ENCODE measurements at regions not wholly inside any gene's neighbourhood (a gene's known extent, or its start where the extent isn't known, plus 50 kb on each side); places are given as distances from the start of the nearest gene placed in this dataset.

DNA sequence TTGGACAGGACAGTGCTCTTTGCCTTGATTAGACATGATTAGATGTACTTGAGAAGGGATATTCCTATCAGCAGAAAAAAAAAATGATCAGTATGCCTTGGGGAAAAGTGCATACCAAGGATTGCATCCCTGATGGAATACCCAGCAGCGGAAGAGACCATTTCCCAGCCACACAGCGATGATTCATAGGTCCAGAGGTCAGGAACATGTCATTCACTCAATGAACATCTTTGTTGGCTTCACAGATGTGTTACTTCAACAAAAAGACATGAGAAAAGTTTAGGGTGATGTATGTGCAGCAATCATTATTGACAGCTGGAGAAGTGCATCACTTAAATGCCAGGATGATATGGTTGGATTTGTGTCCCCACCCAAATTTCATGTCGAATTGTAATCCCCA, 293.5 kb downstream of the ZNF674 start:
- Histone ChIP-seq H3K36me3 (no peaks in the 10 kb centered on the region), H3K4me1 (no peaks in the 10 kb centered on the region), H3K4me3 (no peak overlapping the region), H3K27ac (no peak overlapping the region), H3K27me3 (no peaks in the 10 kb centered on the region), H3K9me3 (no peaks in the 10 kb centered on the region)
- DNase-seq (ENCODE audit: extremely low spot score in 2 of 2), result no peak
- TF ChIP-seq POLR2AphosphoS5 (IDR thresholded peaks at IDR 0.05; ENCODE audit: insufficient read depth in 1 of 2, low read depth in 1 of 2), result no peak
- TF ChIP-seq, protein P1, sequence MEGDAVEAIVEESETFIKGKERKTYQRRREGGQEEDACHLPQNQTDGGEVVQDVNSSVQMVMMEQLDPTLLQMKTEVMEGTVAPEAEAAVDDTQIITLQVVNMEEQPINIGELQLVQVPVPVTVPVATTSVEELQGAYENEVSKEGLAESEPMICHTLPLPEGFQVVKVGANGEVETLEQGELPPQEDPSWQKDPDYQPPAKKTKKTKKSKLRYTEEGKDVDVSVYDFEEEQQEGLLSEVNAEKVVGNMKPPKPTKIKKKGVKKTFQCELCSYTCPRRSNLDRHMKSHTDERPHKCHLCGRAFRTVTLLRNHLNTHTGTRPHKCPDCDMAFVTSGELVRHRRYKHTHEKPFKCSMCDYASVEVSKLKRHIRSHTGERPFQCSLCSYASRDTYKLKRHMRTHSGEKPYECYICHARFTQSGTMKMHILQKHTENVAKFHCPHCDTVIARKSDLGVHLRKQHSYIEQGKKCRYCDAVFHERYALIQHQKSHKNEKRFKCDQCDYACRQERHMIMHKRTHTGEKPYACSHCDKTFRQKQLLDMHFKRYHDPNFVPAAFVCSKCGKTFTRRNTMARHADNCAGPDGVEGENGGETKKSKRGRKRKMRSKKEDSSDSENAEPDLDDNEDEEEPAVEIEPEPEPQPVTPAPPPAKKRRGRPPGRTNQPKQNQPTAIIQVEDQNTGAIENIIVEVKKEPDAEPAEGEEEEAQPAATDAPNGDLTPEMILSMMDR (IDR thresholded peaks at IDR 0.05), result no peak
- no peak for TF ChIP-seq POLR2A (IDR thresholded peaks at IDR 0.05)
- intact Hi-C loops (cut with DNase I), result no loop called here

DNA sequence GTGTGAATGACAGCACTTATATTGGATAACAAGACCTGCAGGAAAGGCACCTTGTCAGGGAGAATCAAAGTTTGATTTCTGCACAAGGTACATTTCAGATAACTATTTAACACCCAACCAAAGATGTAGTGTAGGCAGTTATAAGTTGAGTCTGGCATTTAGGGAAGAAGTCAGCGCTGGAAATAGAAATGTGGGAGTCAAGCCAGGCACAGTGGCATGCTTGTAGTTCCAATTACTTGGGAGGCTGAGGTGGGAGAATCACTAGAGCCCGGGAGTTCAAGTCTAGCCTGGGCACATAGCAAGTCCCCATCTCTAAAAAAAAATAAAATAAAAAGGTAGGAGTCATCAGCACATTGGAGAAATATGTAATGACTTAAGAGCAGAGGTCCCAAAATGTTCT, 295.1 kb downstream of the ZNF674 start:
- Histone ChIP-seq H3K27me3 (no peaks in the 10 kb centered on the region), H3K4me1 (no peaks in the 10 kb centered on the region), H3K36me3 (no peaks in the 10 kb centered on the region), H3K27ac (no peak overlapping the region), H3K9me3 (no peaks in the 10 kb centered on the region), H3K4me3 (no peak overlapping the region)
- DNase-seq (ENCODE audit: extremely low spot score in 2 of 2), result no peak
- TF ChIP-seq POLR2AphosphoS5 (IDR thresholded peaks at IDR 0.05; ENCODE audit: insufficient read depth in 1 of 2, low read depth in 1 of 2) (no peak), POLR2A (IDR thresholded peaks at IDR 0.05) (no peak)
- TF ChIP-seq, protein P1 (IDR thresholded peaks at IDR 0.05), result no peak
- intact Hi-C loops (cut with DNase I), result no loop called here

DNA sequence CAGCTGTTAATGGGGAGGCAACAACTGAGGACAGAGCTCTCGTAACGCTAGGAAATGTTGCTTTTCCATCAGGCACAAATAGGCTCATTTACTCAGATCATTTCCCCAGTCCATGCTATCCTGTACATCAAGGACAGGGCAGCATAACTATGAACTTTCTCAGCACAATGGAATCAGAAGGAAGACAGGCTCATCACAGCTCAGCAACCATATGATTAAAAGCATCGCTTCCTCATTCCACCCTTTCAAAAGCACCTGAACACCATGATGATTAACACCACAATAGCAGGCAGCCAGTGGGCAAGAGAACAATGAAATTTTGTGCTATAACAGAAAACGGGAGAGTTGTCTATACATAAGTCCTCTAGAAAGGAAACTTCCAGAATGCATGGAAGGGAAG, 297.8 kb downstream of the ZNF674 start:
- TF ChIP-seq, protein P1 (IDR thresholded peaks at IDR 0.05), result no peak
- no peak for TF ChIP-seq POLR2AphosphoS5 (IDR thresholded peaks at IDR 0.05; ENCODE audit: insufficient read depth in 1 of 2, low read depth in 1 of 2)
- no peak for TF ChIP-seq POLR2A (IDR thresholded peaks at IDR 0.05)
- H3K27ac ChIP-seq, result no peak overlapping the region
- DNase-seq (ENCODE audit: extremely low spot score in 2 of 2), result no peak
- H3K9me3 ChIP-seq, result no peaks in the 10 kb centered on the region
- H3K4me3 ChIP-seq, result no peak overlapping the region
- H3K4me1 ChIP-seq, result no peaks in the 10 kb centered on the region
- no peaks in the 10 kb centered on the region for H3K27me3 ChIP-seq
- intact Hi-C loops (cut with DNase I), result no loop called here
- H3K36me3 ChIP-seq, result no peaks in the 10 kb centered on the region

DNA sequence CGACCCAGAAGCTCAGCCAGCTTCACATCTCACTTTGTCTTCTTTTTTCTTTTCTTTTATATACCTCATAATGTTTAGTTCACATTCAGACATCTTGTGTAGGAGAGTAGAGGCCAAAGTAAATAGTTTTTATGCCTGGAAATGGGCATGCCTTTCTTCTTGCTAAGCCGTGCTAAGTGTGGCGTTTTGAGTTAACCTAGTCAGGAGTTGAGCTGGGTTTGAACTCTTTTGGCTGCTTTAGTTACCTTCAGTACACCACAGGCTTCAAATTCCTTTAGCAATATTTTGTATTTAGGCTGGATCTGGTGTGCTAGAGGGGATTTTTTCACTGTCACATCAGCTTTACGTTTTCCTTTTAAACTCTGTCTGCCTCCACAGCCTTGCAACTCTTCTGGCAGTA, 300.8 kb downstream of the ZNF674 start:
- H3K4me1 ChIP-seq, result no peaks in the 10 kb centered on the region
- TF ChIP-seq, protein P1 (IDR thresholded peaks at IDR 0.05), result no peak
- TF ChIP-seq POLR2A (IDR thresholded peaks at IDR 0.05) (no peak), POLR2AphosphoS5 (IDR thresholded peaks at IDR 0.05; ENCODE audit: insufficient read depth in 1 of 2, low read depth in 1 of 2) (no peak)
- H3K36me3 ChIP-seq, result no peaks in the 10 kb centered on the region
- no peaks in the 10 kb centered on the region for H3K9me3 ChIP-seq
- intact Hi-C loops (cut with DNase I), result no loop called here
- H3K4me3 ChIP-seq, result no peak overlapping the region
- H3K27me3 ChIP-seq, result no peaks in the 10 kb centered on the region
- no peak for DNase-seq (ENCODE audit: extremely low spot score in 2 of 2)
- H3K27ac ChIP-seq, result no peak overlapping the region

DNA sequence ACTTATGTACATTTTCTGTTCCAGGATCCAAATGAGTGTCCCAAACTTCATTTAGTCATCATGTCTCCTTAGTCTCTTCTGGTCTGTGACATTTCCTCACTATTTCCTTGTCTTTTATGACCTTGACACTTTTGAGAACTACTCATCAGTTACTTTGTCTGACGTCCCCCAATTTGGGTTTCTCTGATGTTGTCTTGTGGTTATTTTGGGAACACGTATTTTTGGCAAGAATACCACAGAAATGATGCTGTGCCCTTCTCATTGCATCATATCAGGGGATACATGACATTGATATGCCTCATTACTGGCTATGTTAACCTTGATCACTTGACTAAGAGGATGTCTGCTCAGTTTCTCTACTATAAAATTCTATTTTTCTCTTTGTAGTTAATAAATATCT, 308.8 kb downstream of the ZNF674 start:
- no peaks in the 10 kb centered on the region for H3K27me3 ChIP-seq
- no peak overlapping the region for H3K27ac ChIP-seq
- H3K4me1 ChIP-seq, result no peaks in the 10 kb centered on the region
- H3K9me3 ChIP-seq, result no peaks in the 10 kb centered on the region
- H3K36me3 ChIP-seq, result no peaks in the 10 kb centered on the region
- no peak for DNase-seq (ENCODE audit: extremely low spot score in 2 of 2)
- no peak overlapping the region for H3K4me3 ChIP-seq
- intact Hi-C loops (cut with DNase I), result no loop called here
- TF ChIP-seq POLR2A (IDR thresholded peaks at IDR 0.05) (no peak), POLR2AphosphoS5 (IDR thresholded peaks at IDR 0.05; ENCODE audit: insufficient read depth in 1 of 2, low read depth in 1 of 2) (no peak)
- TF ChIP-seq, protein P1 (IDR thresholded peaks at IDR 0.05), result no peak
